ENCODE measurements at regions not wholly inside any gene's neighbourhood (a gene's known extent, or its start where the extent isn't known, plus 50 kb on each side); places are given as distances from the start of the nearest gene placed in this dataset.

DNA sequence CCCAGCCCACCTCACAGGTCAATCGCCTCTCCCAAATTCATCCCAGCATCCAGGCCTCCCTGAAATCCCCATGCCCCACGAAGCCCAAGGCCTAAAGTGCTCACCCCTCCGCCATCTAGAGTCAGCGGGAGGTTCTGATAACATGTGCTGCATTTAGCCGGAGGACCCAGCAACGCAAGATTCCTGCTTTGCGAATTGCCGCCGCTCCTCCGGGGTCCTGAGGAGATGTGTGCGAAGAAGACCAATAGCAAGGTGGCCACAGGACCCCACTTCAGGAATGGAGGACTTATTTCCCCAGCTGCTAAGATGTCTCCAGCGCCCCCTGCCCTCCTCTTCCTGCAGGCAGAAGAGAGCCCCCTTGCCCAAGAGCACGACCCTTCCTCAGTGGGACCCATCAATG is 120.8 kb upstream of the GLI2 start:
- Histone ChIP-seq H3K4me1 (ENCODE audit: insufficient read depth, low read length, severe bottlenecking) (no peaks in the 10 kb centered on the region), H2AFZ (ENCODE audit: low read length) (no peak overlapping the region), H3K27me3 (ENCODE audit: insufficient read depth, low read length) (no peaks in the 10 kb centered on the region), H3K4me2 (ENCODE audit: low read length) (no peak overlapping the region), H3K27ac (ENCODE audit: low read depth, low read length, poor library complexity, severe bottlenecking) (no peak overlapping the region), H3F3A (ENCODE audit: insufficient read depth, low read length) (no peaks in the 10 kb centered on the region), H3K9me3 (ENCODE audit: low read length) (no peaks in the 10 kb centered on the region), H4K20me1 (ENCODE audit: insufficient read depth, low read length) (no peaks in the 10 kb centered on the region), H3K9me2 (ENCODE audit: low read depth, low read length) (no peaks in the 10 kb centered on the region), H3K4me3 (ENCODE audit: low read depth, low read length, poor library complexity, severe bottlenecking) (no peak overlapping the region), H3K9ac (ENCODE audit: low read length) (no peak overlapping the region), H3K79me2 (ENCODE audit: insufficient read depth, low read length) (no peaks in the 10 kb centered on the region), H3K36me3 (ENCODE audit: insufficient read depth, low read length) (no peaks in the 10 kb centered on the region)
- TF ChIP-seq CTCF (IDR thresholded peaks at IDR 0.05; ENCODE audit: low read length) = no peak
- TF ChIP-seq EZH2 (IDR thresholded peaks at IDR 0.05; ENCODE audit: borderline replicate concordance, low read length) = no peak

GRCh38 chr2:120616261-120616660 is 119.4 kb upstream of the GLI2 start:
- Histone ChIP-seq H3K9me2 (ENCODE audit: low read depth, low read length) (no peaks in the 10 kb centered on the region), H3K27ac (ENCODE audit: low read depth, low read length, poor library complexity, severe bottlenecking) (no peak overlapping the region), H3K9me3 (ENCODE audit: low read length) (no peaks in the 10 kb centered on the region), H3F3A (ENCODE audit: insufficient read depth, low read length) (no peaks in the 10 kb centered on the region), H3K4me2 (ENCODE audit: low read length) (no peak overlapping the region), H4K20me1 (ENCODE audit: insufficient read depth, low read length) (no peaks in the 10 kb centered on the region), H3K9ac (ENCODE audit: low read length) (no peak overlapping the region), H3K4me3 (ENCODE audit: low read depth, low read length, poor library complexity, severe bottlenecking) (no peak overlapping the region), H2AFZ (ENCODE audit: low read length) (no peak overlapping the region), H3K27me3 (ENCODE audit: insufficient read depth, low read length) (no peaks in the 10 kb centered on the region), H3K4me1 (ENCODE audit: insufficient read depth, low read length, severe bottlenecking) (no peaks in the 10 kb centered on the region), H3K36me3 (ENCODE audit: insufficient read depth, low read length) (no peaks in the 10 kb centered on the region), H3K79me2 (ENCODE audit: insufficient read depth, low read length) (no peaks in the 10 kb centered on the region)
- TF ChIP-seq CTCF (IDR thresholded peaks at IDR 0.05; ENCODE audit: low read length) = no peak
- no peak for TF ChIP-seq EZH2 (IDR thresholded peaks at IDR 0.05; ENCODE audit: borderline replicate concordance, low read length)

DNA sequence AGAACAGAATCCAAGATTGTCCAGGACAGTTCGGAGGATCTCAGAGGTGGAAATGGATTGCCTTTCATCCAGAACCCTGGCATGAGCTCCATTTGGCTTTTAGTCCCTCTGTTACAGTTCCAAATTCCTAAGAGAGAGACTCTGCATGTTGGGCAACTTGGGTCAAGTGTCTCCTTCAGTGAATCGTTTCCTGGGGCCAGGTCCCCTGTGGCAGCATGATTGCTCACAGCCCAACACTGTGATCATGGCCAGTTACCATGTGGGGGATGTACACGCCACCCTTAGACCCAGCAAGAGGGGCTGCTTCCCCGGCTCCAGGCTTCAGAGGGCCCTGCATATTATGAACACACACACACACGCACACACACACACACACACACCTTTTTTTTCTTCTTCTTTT is 118.6 kb upstream of the GLI2 start:
- TF ChIP-seq CTCF (IDR thresholded peaks at IDR 0.05; ENCODE audit: low read length) (no peak), EZH2 (IDR thresholded peaks at IDR 0.05; ENCODE audit: borderline replicate concordance, low read length) (no peak)
- Histone ChIP-seq H3K4me2 (ENCODE audit: low read length) (no peak overlapping the region), H3K79me2 (ENCODE audit: insufficient read depth, low read length) (no peaks in the 10 kb centered on the region), H3F3A (ENCODE audit: insufficient read depth, low read length) (no peaks in the 10 kb centered on the region), H3K27me3 (ENCODE audit: insufficient read depth, low read length) (no peaks in the 10 kb centered on the region), H3K9ac (ENCODE audit: low read length) (no peak overlapping the region), H3K36me3 (ENCODE audit: insufficient read depth, low read length) (no peaks in the 10 kb centered on the region), H3K4me1 (ENCODE audit: insufficient read depth, low read length, severe bottlenecking) (no peaks in the 10 kb centered on the region), H3K9me3 (ENCODE audit: low read length) (no peaks in the 10 kb centered on the region), H3K4me3 (ENCODE audit: low read depth, low read length, poor library complexity, severe bottlenecking) (no peak overlapping the region), H3K27ac (ENCODE audit: low read depth, low read length, poor library complexity, severe bottlenecking) (no peak overlapping the region), H3K9me2 (ENCODE audit: low read depth, low read length) (no peaks in the 10 kb centered on the region), H2AFZ (ENCODE audit: low read length) (no peak overlapping the region), H4K20me1 (ENCODE audit: insufficient read depth, low read length) (no peaks in the 10 kb centered on the region)

Measured in OCI-LY1 (cell line).